Osteocyte (in vitro differentiated cells): ENCODE measurements at regions not wholly inside any gene's neighbourhood (a gene's known extent, or its start where the extent isn't known, plus 50 kb on each side); places are given as distances from the start of the nearest gene placed in this dataset.
A peak's percentile ranks its signal among the peaks of the same experiment; 100 is the strongest.

Experiments
- DNase-seq: peaks from one replicate; pipeline ENCODE4 v3.0.0; 2021; ENCODE audit warnings: mixed read lengths; ENCODE audit not compliant: unreplicated experiment; ENCODE audit errors: extremely low spot score
- H3K27ac Mint-ChIP-seq: one replicate; pipeline ENCODE4 v1.8.0; 2021; ENCODE audit warnings: mild to moderate bottlenecking, mixed read lengths; ENCODE audit not compliant: unreplicated experiment
- H3K27me3 Mint-ChIP-seq: one replicate; pipeline ENCODE4 v1.8.0; 2021; ENCODE audit warnings: mixed read lengths; ENCODE audit not compliant: unreplicated experiment
- H3K36me3 Mint-ChIP-seq: one replicate; pipeline ENCODE4 v1.8.0; 2021; ENCODE audit warnings: mixed read lengths; ENCODE audit not compliant: unreplicated experiment
- H3K4me1 Mint-ChIP-seq: one replicate; pipeline ENCODE4 v1.8.0; 2021; ENCODE audit warnings: mixed read lengths; ENCODE audit not compliant: unreplicated experiment
- H3K4me3 Mint-ChIP-seq: one replicate; pipeline ENCODE4 v1.8.0; 2021; ENCODE audit warnings: mild to moderate bottlenecking, moderate library complexity, mixed read lengths; ENCODE audit not compliant: unreplicated experiment
- H3K9me3 Mint-ChIP-seq: one replicate; pipeline ENCODE4 v1.8.0; 2021; ENCODE audit warnings: mixed read lengths; ENCODE audit not compliant: unreplicated experiment
- CTCF ChIP-seq: fragments of 200-600 bp; sonication (generic); IDR thresholded peaks from 2 replicates; pipeline ENCODE4 v1.5.0; 2021; ENCODE audit warnings: antibody characterized with exemption, mild to moderate bottlenecking, moderate library complexity

GRCh38 chr2:64918220-64918886 is 70.8 kb upstream of the SLC1A4 start:
- TF ChIP-seq CTCF: no peak
- H3K27me3 Mint-ChIP-seq: no peaks in the 10 kb centered on the region

GRCh38 chr2:64919261-64919660 is 69.9 kb upstream of the SLC1A4 start:
- no peaks in the 10 kb centered on the region for H3K9me3 Mint-ChIP-seq
- H3K27ac Mint-ChIP-seq: no peak overlapping the region
- no peak for TF ChIP-seq CTCF
- H3K4me3 Mint-ChIP-seq: no peak overlapping the region
- no peak for DNase-seq
- no peaks in the 10 kb centered on the region for H3K27me3 Mint-ChIP-seq
- no peaks in the 10 kb centered on the region for H3K36me3 Mint-ChIP-seq
- H3K4me1 Mint-ChIP-seq: peaks cover 6% of the 10 kb centered on the region

More at GRCh38 chr2:64918220-64918886, 70.8 kb upstream of the SLC1A4 start:
- Mint-ChIP-seq H3K4me3 (peak overlapping the region; percentile 82), H3K27ac (peak overlapping the region; percentile 91), H3K4me1 (peaks cover 6% of the 10 kb centered on the region), H3K9me3 (no peaks in the 10 kb centered on the region), H3K36me3 (no peaks in the 10 kb centered on the region)
- no peak for DNase-seq

- H3K27ac Mint-ChIP-seq: no peak overlapping the region
- no peak overlapping the region for H3K4me3 Mint-ChIP-seq
- no peaks in the 10 kb centered on the region for H3K9me3 Mint-ChIP-seq
- no peaks in the 10 kb centered on the region for H3K27me3 Mint-ChIP-seq
- no peak for DNase-seq
- TF ChIP-seq CTCF: no peak
- no peaks in the 10 kb centered on the region for H3K36me3 Mint-ChIP-seq
- H3K4me1 Mint-ChIP-seq: peaks cover 5% of the 10 kb centered on the region
Measured at GRCh38 chr2:64922482-64923384, 66.5 kb upstream of the SLC1A4 start.

GRCh38 chr2:64923385-64923710 is 65.9 kb upstream of the SLC1A4 start:
- no peaks in the 10 kb centered on the region for H3K36me3 Mint-ChIP-seq
- TF ChIP-seq CTCF: no peak
- H3K4me1 Mint-ChIP-seq: no peaks in the 10 kb centered on the region
- no peaks in the 10 kb centered on the region for H3K9me3 Mint-ChIP-seq
- no peak overlapping the region for H3K4me3 Mint-ChIP-seq
- H3K27ac Mint-ChIP-seq: no peak overlapping the region
- DNase-seq: no peak
- no peaks in the 10 kb centered on the region for H3K27me3 Mint-ChIP-seq
